Ascending aorta (tissue), 2 donors: ENCODE measurements at regions not wholly inside any gene's neighbourhood (a gene's known extent, or its start where the extent isn't known, plus 50 kb on each side); places are given as distances from the start of the nearest gene placed in this dataset.

Experiments used
- DNase-seq, 2 donors: peaks; one replicate each; pipeline ENCODE4 v3.0.0-alpha.2; 2019; ENCODE audit warnings: low spot score in 2 of 2
- H3K27ac ChIP-seq, 2 donors: fragments of 200-600 bp; sonication (generic); one replicate each; pipeline ENCODE4 v1.5.1; 2016 to 2017; ENCODE audit warnings: mild to moderate bottlenecking in 1 of 2
- H3K27me3 ChIP-seq: fragments of 200-600 bp; sonication (generic); one replicate; pipeline ENCODE4 v1.5.1; 2017
- H3K36me3 ChIP-seq, 2 donors: fragments of 200-600 bp; sonication (generic); one replicate each; pipeline ENCODE4 v1.5.1; 2016
- H3K4me1 ChIP-seq, 2 donors: fragments of 200-600 bp; sonication (generic); one replicate each; pipeline ENCODE4 v1.5.1; 2016 to 2017; ENCODE audit warnings: mild to moderate bottlenecking in 1 of 2
- H3K4me3 ChIP-seq, 2 donors: fragments of 200-600 bp; sonication (generic); one replicate each; pipeline ENCODE4 v1.5.1; 2016 to 2017; ENCODE audit warnings: mild to moderate bottlenecking in 1 of 2
- H3K9me3 ChIP-seq, 2 donors: fragments of 200-600 bp; sonication (generic); one replicate each; pipeline ENCODE4 v1.5.1; 2016
- intact Hi-C: fragments of 100-400 bp; cut with DNase I; formaldehyde crosslinking; loops from one replicate; pipeline ENCODE4 v1.15.1; 2023
- TF ChIP-seq, protein P1 (sequence below), 3 experiments: fragments of 200-600 bp in 2 of 3; fragments of 450-650 bp in 1 of 3; sonication (generic) in 2 of 3; IDR thresholded peaks; one replicate each; pipeline ENCODE4 v1.5.1; 2016 to 2019; ENCODE audit warnings: antibody characterized with exemption in 3 of 3, mild to moderate bottlenecking in 1 of 3, moderate library complexity in 1 of 3

DNA sequence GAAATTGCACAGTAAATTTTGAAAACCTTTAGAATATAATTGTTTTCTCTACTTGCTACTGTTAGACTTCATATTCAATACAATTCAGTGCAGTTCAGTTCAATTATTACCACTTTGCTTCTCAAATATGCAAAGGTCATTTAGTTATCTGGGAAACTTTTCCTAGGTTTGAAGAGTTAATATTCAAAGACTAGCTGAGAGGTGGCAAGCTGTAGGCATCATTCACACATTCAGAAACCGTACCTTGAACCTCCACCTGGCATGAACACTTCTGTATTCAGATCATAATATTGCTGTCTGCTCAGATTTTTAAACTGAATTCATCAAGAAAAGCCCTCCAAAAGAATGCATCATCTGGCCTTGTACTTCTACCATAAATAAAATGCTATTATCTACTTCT lies 162.1 kb upstream of the PCSK5 start:
- H3K36me3 ChIP-seq, result no peaks in the 10 kb centered on the region
- intact Hi-C loops, result no loop called here
- TF ChIP-seq, protein P1, sequence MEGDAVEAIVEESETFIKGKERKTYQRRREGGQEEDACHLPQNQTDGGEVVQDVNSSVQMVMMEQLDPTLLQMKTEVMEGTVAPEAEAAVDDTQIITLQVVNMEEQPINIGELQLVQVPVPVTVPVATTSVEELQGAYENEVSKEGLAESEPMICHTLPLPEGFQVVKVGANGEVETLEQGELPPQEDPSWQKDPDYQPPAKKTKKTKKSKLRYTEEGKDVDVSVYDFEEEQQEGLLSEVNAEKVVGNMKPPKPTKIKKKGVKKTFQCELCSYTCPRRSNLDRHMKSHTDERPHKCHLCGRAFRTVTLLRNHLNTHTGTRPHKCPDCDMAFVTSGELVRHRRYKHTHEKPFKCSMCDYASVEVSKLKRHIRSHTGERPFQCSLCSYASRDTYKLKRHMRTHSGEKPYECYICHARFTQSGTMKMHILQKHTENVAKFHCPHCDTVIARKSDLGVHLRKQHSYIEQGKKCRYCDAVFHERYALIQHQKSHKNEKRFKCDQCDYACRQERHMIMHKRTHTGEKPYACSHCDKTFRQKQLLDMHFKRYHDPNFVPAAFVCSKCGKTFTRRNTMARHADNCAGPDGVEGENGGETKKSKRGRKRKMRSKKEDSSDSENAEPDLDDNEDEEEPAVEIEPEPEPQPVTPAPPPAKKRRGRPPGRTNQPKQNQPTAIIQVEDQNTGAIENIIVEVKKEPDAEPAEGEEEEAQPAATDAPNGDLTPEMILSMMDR (IDR thresholded peaks at IDR 0.05), result no peak
- H3K27ac ChIP-seq, result no peak overlapping the region
- H3K27me3 ChIP-seq, result no peaks in the 10 kb centered on the region
- DNase-seq, result no peak
- H3K9me3 ChIP-seq, result no peaks in the 10 kb centered on the region
- no peak overlapping the region for H3K4me3 ChIP-seq
- peaks cover 0 to 3% of the 10 kb centered on the region in 2 donors for H3K4me1 ChIP-seq

DNA sequence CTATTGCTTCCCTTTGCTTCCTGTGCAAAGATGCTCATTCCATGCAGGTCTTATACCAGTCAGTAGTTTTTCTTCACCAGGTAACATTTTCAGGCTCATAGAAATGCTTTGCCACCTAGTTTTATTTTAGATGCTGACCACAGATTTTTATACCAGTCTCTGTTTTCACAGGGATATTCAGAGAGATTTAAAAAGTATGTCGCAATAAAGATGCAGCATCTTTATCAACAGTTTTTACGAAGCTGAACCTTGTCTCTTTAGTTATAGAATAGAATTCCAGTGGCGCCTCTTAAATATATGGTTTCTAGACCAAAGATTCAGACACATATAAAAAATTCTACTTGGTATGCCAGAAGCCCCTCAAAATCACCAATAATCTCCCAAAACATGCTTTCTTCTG lies 155.7 kb upstream of the PCSK5 start:
- Histone ChIP-seq H3K4me3 (no peak overlapping the region), H3K36me3 (no peaks in the 10 kb centered on the region), H3K4me1 (no peaks in the 10 kb centered on the region), H3K9me3 (no peaks in the 10 kb centered on the region), H3K27ac (no peak overlapping the region), H3K27me3 (no peaks in the 10 kb centered on the region)
- TF ChIP-seq, protein P1 (IDR thresholded peaks at IDR 0.05), result no peak
- intact Hi-C loops, result no loop called here
- DNase-seq, result no peak

DNA sequence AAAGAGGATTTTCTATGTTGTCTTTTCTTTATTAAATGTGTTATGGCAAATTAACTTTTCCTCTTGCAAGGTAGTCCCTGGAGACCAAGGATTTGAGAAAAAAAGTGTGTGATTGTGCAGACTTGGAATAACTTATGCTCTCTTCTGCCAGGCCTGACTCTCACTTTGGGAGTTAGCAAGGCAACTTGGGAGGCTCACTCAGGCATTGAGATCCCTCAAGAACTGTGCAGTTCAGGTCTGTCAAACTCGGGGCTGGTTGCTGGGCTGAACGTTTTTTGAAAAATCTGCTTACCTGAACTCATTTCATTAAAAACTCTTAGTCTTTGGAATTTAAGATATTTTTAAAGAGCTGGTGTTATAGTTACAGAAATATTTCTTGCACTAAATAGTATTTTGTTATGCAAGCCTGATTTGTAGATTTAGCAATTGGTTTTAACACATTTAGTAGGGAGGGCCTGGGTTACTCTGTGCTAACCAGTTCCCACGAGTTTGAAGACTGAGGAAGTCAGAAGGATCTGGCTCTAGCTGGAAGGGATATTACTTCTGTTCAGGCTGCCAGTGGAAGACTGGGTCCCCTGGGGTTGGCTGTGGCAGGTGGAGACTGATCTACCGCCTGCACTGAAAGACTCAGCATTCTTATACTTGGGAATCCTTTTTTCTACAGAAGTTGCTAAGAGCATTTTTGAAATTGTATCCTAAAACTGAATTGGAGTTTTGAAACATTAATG lies 150.4 kb upstream of the PCSK5 start:
- TF ChIP-seq, protein P1 (IDR thresholded peaks at IDR 0.05), result no peak
- no peaks in the 10 kb centered on the region for H3K36me3 ChIP-seq
- no peak overlapping the region for H3K27ac ChIP-seq
- no peak overlapping the region for H3K4me3 ChIP-seq
- H3K4me1 ChIP-seq, result no peaks in the 10 kb centered on the region
- H3K9me3 ChIP-seq, result no peaks in the 10 kb centered on the region
- no peaks in the 10 kb centered on the region for H3K27me3 ChIP-seq
- intact Hi-C loops, result no loop called here
- no peak for DNase-seq

DNA sequence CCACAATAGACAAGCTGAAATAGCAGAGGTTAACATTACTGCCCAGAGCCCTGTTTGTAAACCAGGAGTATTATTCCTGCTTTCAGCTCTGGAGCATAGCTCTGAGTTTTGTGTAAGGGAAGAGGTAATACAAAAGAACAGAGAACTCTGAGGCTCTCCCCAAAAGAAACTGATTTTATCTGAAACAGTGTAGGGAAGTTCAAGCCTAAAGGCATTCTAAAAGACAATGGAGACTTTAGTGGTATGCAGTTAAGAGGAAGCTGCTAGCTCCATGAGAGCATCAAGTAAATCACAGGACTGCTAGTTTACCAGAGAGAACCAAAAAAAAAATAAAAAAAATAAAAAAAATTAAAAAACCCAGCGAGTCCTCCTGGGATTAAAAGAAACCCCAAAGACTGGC lies 146.6 kb upstream of the PCSK5 start:
- Histone ChIP-seq H3K27me3 (no peaks in the 10 kb centered on the region), H3K27ac (no peak overlapping the region), H3K4me1 (no peaks in the 10 kb centered on the region), H3K4me3 (no peak overlapping the region), H3K9me3 (no peaks in the 10 kb centered on the region), H3K36me3 (no peaks in the 10 kb centered on the region)
- TF ChIP-seq, protein P1 (IDR thresholded peaks at IDR 0.05), result no peak
- no peak for DNase-seq
- intact Hi-C loops, result no loop called here

DNA sequence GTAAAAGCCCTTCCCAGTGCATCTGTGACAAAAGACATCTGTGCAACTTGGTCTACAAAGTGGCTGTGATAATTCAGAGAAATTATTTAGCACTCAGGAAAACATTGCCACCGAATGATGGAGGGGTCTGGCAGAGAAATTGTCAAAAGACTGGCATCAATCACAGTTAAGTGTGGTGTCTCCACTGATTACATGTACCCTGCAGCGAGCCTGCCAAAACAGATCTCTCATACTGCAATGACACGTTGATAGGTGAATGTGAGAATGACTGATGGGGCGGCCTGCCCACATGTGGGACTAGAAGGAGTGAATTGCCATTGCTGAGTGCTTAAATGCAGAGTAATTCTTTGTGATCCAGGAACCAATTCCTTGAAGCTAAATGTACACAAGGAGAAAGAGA lies 136.4 kb upstream of the PCSK5 start:
- Histone ChIP-seq H3K36me3 (no peaks in the 10 kb centered on the region), H3K27ac (no peak overlapping the region), H3K9me3 (no peaks in the 10 kb centered on the region), H3K4me3 (no peak overlapping the region), H3K4me1 (no peaks in the 10 kb centered on the region), H3K27me3 (no peaks in the 10 kb centered on the region)
- intact Hi-C loops, result no loop called here
- TF ChIP-seq, protein P1 (IDR thresholded peaks at IDR 0.05), result no peak
- DNase-seq, result no peak

DNA sequence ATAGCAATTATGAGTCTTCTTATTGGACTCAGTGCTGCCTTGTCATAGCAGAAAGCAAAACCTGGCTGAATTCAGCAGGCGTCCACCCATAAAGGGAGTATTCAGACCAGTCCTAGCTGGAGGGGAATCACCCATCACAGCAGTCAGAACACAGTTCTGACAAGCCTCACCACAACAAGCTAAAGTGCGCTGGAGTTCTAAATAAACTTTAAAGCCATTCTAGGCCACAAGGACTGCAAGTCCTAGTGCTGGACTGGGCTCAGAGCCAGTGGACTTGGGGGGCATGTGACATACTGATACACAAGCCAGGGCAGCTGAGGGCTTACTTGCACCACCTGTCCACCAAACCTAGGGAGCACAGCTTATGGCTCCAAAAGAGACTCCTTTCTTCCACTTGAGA lies 115.3 kb upstream of the PCSK5 start:
- H3K36me3 ChIP-seq, result no peaks in the 10 kb centered on the region
- TF ChIP-seq, protein P1 (IDR thresholded peaks at IDR 0.05), result no peak
- intact Hi-C loops, result no loop called here
- no peak overlapping the region for H3K4me3 ChIP-seq
- H3K27me3 ChIP-seq, result no peaks in the 10 kb centered on the region
- no peaks in the 10 kb centered on the region for H3K4me1 ChIP-seq
- DNase-seq, result no peak
- no peaks in the 10 kb centered on the region for H3K9me3 ChIP-seq
- no peak overlapping the region for H3K27ac ChIP-seq
